ENCODE measurements at regions not wholly inside any gene's neighbourhood (a gene's known extent, or its start where the extent isn't known, plus 50 kb on each side); places are given as distances from the start of the nearest gene placed in this dataset.

DNA sequence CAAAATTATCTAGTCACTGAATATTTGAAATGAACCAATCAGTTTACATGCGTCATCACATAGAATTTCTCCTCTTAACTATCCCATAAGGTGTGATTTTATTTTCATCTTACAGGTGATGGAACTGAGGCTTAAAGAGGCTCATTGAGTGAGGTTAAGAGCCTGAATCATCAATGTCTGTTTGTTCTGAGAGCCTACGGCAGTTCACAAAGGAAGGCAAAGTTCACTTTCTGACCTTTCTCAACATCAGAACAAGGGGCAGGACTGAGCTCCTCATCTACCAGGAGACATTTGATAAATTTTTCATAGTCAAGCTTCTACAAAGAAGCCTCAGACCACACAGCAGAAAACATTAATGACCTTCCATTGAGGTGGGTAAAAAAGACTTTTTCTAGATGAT is 54.9 kb upstream of the OLIG3 start:
- no peak overlapping the region for H3K4me3 ChIP-seq (ENCODE audit: low read length)
- no peak overlapping the region for H2AFZ ChIP-seq (ENCODE audit: low read length)
- no peak overlapping the region for H3K27ac ChIP-seq (ENCODE audit: low read length)
- no peaks in the 10 kb centered on the region for H3K79me2 ChIP-seq (ENCODE audit: low read length)
- no peak overlapping the region for H3K4me2 ChIP-seq (ENCODE audit: low read depth, low read length)
- H3K9ac ChIP-seq (ENCODE audit: low read length), result no peak overlapping the region
- H3F3A ChIP-seq (ENCODE audit: insufficient read depth, low read length), result no peaks in the 10 kb centered on the region
- H3K9me2 ChIP-seq (replicated peaks; ENCODE audit: insufficient read depth, low read length), result no peaks in the 10 kb centered on the region
- H4K20me1 ChIP-seq (ENCODE audit: insufficient read depth, low read length), result no peaks in the 10 kb centered on the region
- no peaks in the 10 kb centered on the region for H3K36me3 ChIP-seq (replicated peaks; ENCODE audit: insufficient read depth, low read length)
- no peaks in the 10 kb centered on the region for H3K9me3 ChIP-seq (replicated peaks; ENCODE audit: insufficient read depth, low read length)
- no peak for TF ChIP-seq EZH2phosphoT487 (IDR thresholded peaks at IDR 0.05; ENCODE audit: low read length)
- no peak for TF ChIP-seq EZH2 (optimal IDR thresholded peaks at IDR 0.05; ENCODE audit: low read depth, low read length)
- TF ChIP-seq, protein P1, sequence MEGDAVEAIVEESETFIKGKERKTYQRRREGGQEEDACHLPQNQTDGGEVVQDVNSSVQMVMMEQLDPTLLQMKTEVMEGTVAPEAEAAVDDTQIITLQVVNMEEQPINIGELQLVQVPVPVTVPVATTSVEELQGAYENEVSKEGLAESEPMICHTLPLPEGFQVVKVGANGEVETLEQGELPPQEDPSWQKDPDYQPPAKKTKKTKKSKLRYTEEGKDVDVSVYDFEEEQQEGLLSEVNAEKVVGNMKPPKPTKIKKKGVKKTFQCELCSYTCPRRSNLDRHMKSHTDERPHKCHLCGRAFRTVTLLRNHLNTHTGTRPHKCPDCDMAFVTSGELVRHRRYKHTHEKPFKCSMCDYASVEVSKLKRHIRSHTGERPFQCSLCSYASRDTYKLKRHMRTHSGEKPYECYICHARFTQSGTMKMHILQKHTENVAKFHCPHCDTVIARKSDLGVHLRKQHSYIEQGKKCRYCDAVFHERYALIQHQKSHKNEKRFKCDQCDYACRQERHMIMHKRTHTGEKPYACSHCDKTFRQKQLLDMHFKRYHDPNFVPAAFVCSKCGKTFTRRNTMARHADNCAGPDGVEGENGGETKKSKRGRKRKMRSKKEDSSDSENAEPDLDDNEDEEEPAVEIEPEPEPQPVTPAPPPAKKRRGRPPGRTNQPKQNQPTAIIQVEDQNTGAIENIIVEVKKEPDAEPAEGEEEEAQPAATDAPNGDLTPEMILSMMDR (IDR thresholded peaks at IDR 0.05; ENCODE audit: low read length), result no peak
- H3K4me1 ChIP-seq (ENCODE audit: low read length), result no peaks in the 10 kb centered on the region
- no peak for DNase-seq
- H3K27me3 ChIP-seq (replicated peaks; ENCODE audit: insufficient read depth, low read length), result no peaks in the 10 kb centered on the region

DNA sequence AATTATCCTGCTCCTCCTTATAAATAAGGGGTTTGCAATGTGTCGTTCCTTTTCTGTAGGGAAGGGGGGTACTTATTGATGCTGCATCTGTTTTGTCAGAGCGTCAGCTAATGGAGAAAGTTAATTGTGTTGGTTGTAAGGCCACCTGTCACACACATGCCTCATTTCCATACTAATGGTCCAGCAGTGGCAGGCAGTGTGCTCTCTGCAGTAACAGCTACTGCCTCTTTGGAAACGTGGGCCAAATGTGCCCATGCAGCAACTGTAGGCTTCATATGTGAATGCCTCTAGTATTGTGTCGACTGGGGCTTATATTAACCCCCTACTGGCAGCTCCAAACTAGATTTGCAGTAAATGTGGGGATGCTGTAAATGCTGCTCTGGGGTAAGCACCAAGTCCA is 56.3 kb upstream of the OLIG3 start:
- Histone ChIP-seq H3K4me2 (ENCODE audit: low read depth, low read length) (no peak overlapping the region), H3K27me3 (replicated peaks; ENCODE audit: insufficient read depth, low read length) (no peaks in the 10 kb centered on the region), H3K9ac (ENCODE audit: low read length) (no peak overlapping the region), H4K20me1 (ENCODE audit: insufficient read depth, low read length) (no peaks in the 10 kb centered on the region), H3K4me3 (ENCODE audit: low read length) (no peak overlapping the region), H3K4me1 (ENCODE audit: low read length) (no peaks in the 10 kb centered on the region), H3F3A (ENCODE audit: insufficient read depth, low read length) (no peaks in the 10 kb centered on the region), H3K79me2 (ENCODE audit: low read length) (no peaks in the 10 kb centered on the region), H3K9me3 (replicated peaks; ENCODE audit: insufficient read depth, low read length) (no peaks in the 10 kb centered on the region), H3K27ac (ENCODE audit: low read length) (no peak overlapping the region), H2AFZ (ENCODE audit: low read length) (no peak overlapping the region), H3K36me3 (replicated peaks; ENCODE audit: insufficient read depth, low read length) (no peaks in the 10 kb centered on the region), H3K9me2 (replicated peaks; ENCODE audit: insufficient read depth, low read length) (no peaks in the 10 kb centered on the region)
- no peak for DNase-seq
- no peak for TF ChIP-seq EZH2 (optimal IDR thresholded peaks at IDR 0.05; ENCODE audit: low read depth, low read length)
- TF ChIP-seq EZH2phosphoT487 (IDR thresholded peaks at IDR 0.05; ENCODE audit: low read length), result no peak
- TF ChIP-seq, protein P1 (IDR thresholded peaks at IDR 0.05; ENCODE audit: low read length), result no peak

DNA sequence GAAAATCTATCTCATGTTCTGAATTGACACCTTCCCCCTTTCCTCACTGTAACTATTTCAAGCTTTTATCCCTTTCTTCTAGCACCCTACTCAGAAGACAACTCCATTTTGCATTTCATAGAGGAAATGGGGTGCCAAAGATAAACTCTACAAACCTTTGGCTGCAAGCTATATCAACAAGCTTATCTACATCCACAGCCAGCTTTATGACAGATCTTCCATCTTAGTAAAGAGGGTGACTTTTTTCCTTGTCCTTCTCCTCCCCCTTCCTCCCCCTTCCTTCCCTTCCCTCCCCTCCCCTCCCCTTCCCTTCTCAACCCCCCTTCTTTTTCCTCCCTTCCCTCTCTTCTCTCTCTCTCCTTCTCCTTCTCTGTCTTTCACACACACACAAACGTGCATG is 58.0 kb upstream of the OLIG3 start:
- H3K36me3 ChIP-seq (replicated peaks; ENCODE audit: insufficient read depth, low read length), result no peaks in the 10 kb centered on the region
- H3K9me2 ChIP-seq (replicated peaks; ENCODE audit: insufficient read depth, low read length), result no peaks in the 10 kb centered on the region
- no peak overlapping the region for H3K4me2 ChIP-seq (ENCODE audit: low read depth, low read length)
- no peaks in the 10 kb centered on the region for H3F3A ChIP-seq (ENCODE audit: insufficient read depth, low read length)
- no peak overlapping the region for H2AFZ ChIP-seq (ENCODE audit: low read length)
- no peaks in the 10 kb centered on the region for H3K9me3 ChIP-seq (replicated peaks; ENCODE audit: insufficient read depth, low read length)
- DNase-seq, result no peak
- H3K27ac ChIP-seq (ENCODE audit: low read length), result no peak overlapping the region
- H3K4me1 ChIP-seq (ENCODE audit: low read length), result no peaks in the 10 kb centered on the region
- H3K27me3 ChIP-seq (replicated peaks; ENCODE audit: insufficient read depth, low read length), result no peaks in the 10 kb centered on the region
- H3K4me3 ChIP-seq (ENCODE audit: low read length), result no peak overlapping the region
- H4K20me1 ChIP-seq (ENCODE audit: insufficient read depth, low read length), result no peaks in the 10 kb centered on the region
- no peak overlapping the region for H3K9ac ChIP-seq (ENCODE audit: low read length)
- TF ChIP-seq EZH2phosphoT487 (IDR thresholded peaks at IDR 0.05; ENCODE audit: low read length) (no peak), EZH2 (optimal IDR thresholded peaks at IDR 0.05; ENCODE audit: low read depth, low read length) (no peak)
- TF ChIP-seq, protein P1 (IDR thresholded peaks at IDR 0.05; ENCODE audit: low read length), result no peak
- no peaks in the 10 kb centered on the region for H3K79me2 ChIP-seq (ENCODE audit: low read length)
